HepG2 (cell line): ENCODE measurements at regions not wholly inside any gene's neighbourhood (a gene's known extent, or its start where the extent isn't known, plus 50 kb on each side); places are given as distances from the start of the nearest gene placed in this dataset.

Experiments
- ATAC-seq: fragments of 200-7000 bp; cut with Tn5 transposase; 3 replicates; pipeline ENCODE4 v1.9.1; 2020; ENCODE audit warnings: mild to moderate bottlenecking, moderate library complexity
- BruUV-seq: library from RNA; stranded (reverse); fragments of 400-500 nt; replicated peaks from 2 replicates; lab custom pipeline; 2021; lab: Mats Ljungman, UMichigan
- CTCF ChIA-PET: fragments of 300-600 bp; formaldehyde crosslinking; extraction: SDS; loops from one replicate; lab custom pipeline; 2021; ENCODE audit warnings: low total read pairs, inconsistent platforms, low intra/inter-chr PET ratio; lab: Yijun Ruan, JAX
- POLR2A ChIA-PET: fragments of 350-600 bp; sonication (Branson Sonifier 250); formaldehyde crosslinking; loops from one replicate; lab custom pipeline; 2020; ENCODE audit warnings: antibody characterized with exemption, inconsistent platforms; lab: Yijun Ruan, JAX
- DNase-seq: peaks from one replicate; pipeline ENCODE4 v3.0.0-alpha.2; 2015; ENCODE audit warnings: low spot score
- FAIRE-seq: peaks from 3 replicates; lab custom pipeline; 2011; peaks lifted over from hg19 to GRCh38; lab: Jason Lieb, UNC
- H2AFZ ChIP-seq: one replicate; pipeline ENCODE4 v1.6.1; 2011; ENCODE audit warnings: low read length, inconsistent platforms
- H3K27ac ChIP-seq: fragments of 300-600 bp; 3 replicates; pipeline ENCODE4 v1.8.0; 2011; ENCODE audit warnings: mixed run types, mild to moderate bottlenecking, mixed read lengths, low read length, inconsistent platforms; ENCODE audit not compliant: insufficient read depth; ENCODE audit errors: extremely low read length
- H3K27me3 ChIP-seq, 2 experiments: fragments of 200-600 bp in 1 of 2; 2 replicates in 1 of 2; 3 replicates in 1 of 2; pipeline versions ENCODE4 v1.6.0 to v1.8.0; 2011; ENCODE audit warnings: low read length in 2 of 2, mild to moderate bottlenecking in 2 of 2, moderate library complexity in 2 of 2, inconsistent platforms in 1 of 2; ENCODE audit not compliant: insufficient read depth in 2 of 2, control insufficient read depth in 1 of 2
- H3K36me3 ChIP-seq, 2 experiments: fragments of 200-600 bp in 1 of 2; replicated peaks in 1 of 2; 2 replicates in 1 of 2; 3 replicates in 1 of 2; pipeline versions ENCODE4 v1.5.1 to v1.8.0; 2011; ENCODE audit warnings: low read length in 2 of 2, inconsistent platforms in 1 of 2; ENCODE audit not compliant: insufficient read depth in 2 of 2, control insufficient read depth in 1 of 2
- H3K4me1 ChIP-seq: 2 replicates; pipeline ENCODE4 v1.5.1; 2012; ENCODE audit warnings: low read length, inconsistent platforms; ENCODE audit not compliant: insufficient read depth
- H3K4me2 ChIP-seq: 2 replicates; pipeline ENCODE4 v1.6.0; 2011; ENCODE audit warnings: low read depth, low read length, inconsistent platforms
- H3K4me3 ChIP-seq, 3 experiments: fragments of 200-600 bp in 1 of 3; sonication (generic), shearing (Covaris generic) in 1 of 3; replicated peaks in 1 of 3; 2 replicates each; pipeline ENCODE4 v1.5.1; 2011 to 2016; ENCODE audit warnings: low read length in 3 of 3, inconsistent platforms in 2 of 3, low read depth in 2 of 3, mild to moderate bottlenecking in 2 of 3, control low read depth in 1 of 3, mixed read lengths in 1 of 3; ENCODE audit not compliant: insufficient read depth in 1 of 3
- H3K79me2 ChIP-seq: one replicate; pipeline ENCODE4 v1.6.1; 2011; ENCODE audit warnings: low read length, inconsistent platforms; ENCODE audit not compliant: insufficient read depth
- H3K9ac ChIP-seq: 2 replicates; pipeline ENCODE4 v1.6.0; 2011; ENCODE audit warnings: mild to moderate bottlenecking, low read depth, low read length, inconsistent platforms; ENCODE audit not compliant: insufficient read depth
- H3K9me3 ChIP-seq: 2 replicates; pipeline ENCODE4 v1.5.1; 2012; ENCODE audit warnings: mild to moderate bottlenecking, low read length
- H4K20me1 ChIP-seq: 2 replicates; pipeline ENCODE4 v1.6.0; 2011; ENCODE audit warnings: inconsistent platforms, mild to moderate bottlenecking, low read length, moderate library complexity; ENCODE audit not compliant: insufficient read depth
- CHCHD3 ChIP-seq: sonication (generic); formaldehyde crosslinking; IDR thresholded peaks from 2 replicates; pipeline ENCODE4 v1.8.0; 2022; ENCODE audit warnings: mild to moderate bottlenecking, missing genetic modification reagents, moderate library complexity
- FLYWCH1 ChIP-seq: sonication (generic); formaldehyde crosslinking; IDR thresholded peaks from 2 replicates; pipeline ENCODE4 v1.8.1; 2023; ENCODE audit warnings: mild to moderate bottlenecking, missing genetic modification reagents
- FOXA1 ChIP-seq, 2 experiments: fragments of 450-650 bp in 1 of 2; sonication (generic) in 1 of 2; formaldehyde crosslinking in 1 of 2; IDR thresholded peaks; 2 replicates each; pipeline versions ENCODE4 v1.4.0 to v1.6.1; 2016 to 2020; ENCODE audit warnings: missing genetic modification reagents in 1 of 2
- KDM5A ChIP-seq: fragments of 200-600 bp; sonication (generic); IDR thresholded peaks from 2 replicates; pipeline ENCODE4 v1.7.0; 2018; ENCODE audit warnings: antibody characterized with exemption, mild to moderate bottlenecking, low read length, borderline replicate concordance
- KDM5B ChIP-seq: sonication (generic); formaldehyde crosslinking; IDR thresholded peaks from 2 replicates; pipeline ENCODE4 v1.4.0; 2020; ENCODE audit warnings: missing genetic modification reagents, mild to moderate bottlenecking, borderline replicate concordance
- MTA3 ChIP-seq: sonication (generic); formaldehyde crosslinking; IDR thresholded peaks from 2 replicates; pipeline ENCODE4 v1.4.0; 2020; ENCODE audit warnings: missing genetic modification reagents
- NR1H2 ChIP-seq: sonication (generic); formaldehyde crosslinking; IDR thresholded peaks from 2 replicates; pipeline ENCODE4 v1.8.1; 2022; ENCODE audit warnings: low read depth, missing genetic modification reagents, borderline replicate concordance
- NRL ChIP-seq: sonication (generic); formaldehyde crosslinking; IDR thresholded peaks from 2 replicates; pipeline ENCODE4 v1.5.0; 2020; ENCODE audit warnings: missing genetic modification reagents, mild to moderate bottlenecking, moderate library complexity, borderline replicate concordance
- RCOR2 ChIP-seq: IDR thresholded peaks from 2 replicates; pipeline ENCODE4 v1.6.1; 2016; ENCODE audit warnings: missing biosample characterization, missing genetic modification reagents
- SNAPC4 ChIP-seq: sonication (generic); formaldehyde crosslinking; IDR thresholded peaks from 2 replicates; pipeline ENCODE4 v1.4.0; 2020; ENCODE audit warnings: mild to moderate bottlenecking, missing genetic modification reagents
- ZNF205 ChIP-seq: IDR thresholded peaks from 2 replicates; pipeline ENCODE4 v1.6.1; 2018; ENCODE audit warnings: missing biosample characterization, missing genetic modification reagents
- WGBS: methylation state at CpG from one replicate; pipeline ENCODE4 v1.1.6; 2017; ENCODE audit warnings: low lambda C conversion rate; 5-methylcytosine and 5-hydroxymethylcytosine counted together
- in situ Hi-C: cut with HindIII; loops from 2 replicates; pipeline ENCODE4 v1.10.0; 2017; ENCODE audit warnings: low pct_unique_long_range_greater_than_20kb; ENCODE audit not compliant: extremely low pct_ligation_motif_present
- intact Hi-C: fragments of 100-400 bp; cut with micrococcal nuclease; formaldehyde crosslinking; loops from one replicate; pipeline ENCODE4 v1.10.0; 2022; ENCODE audit not compliant: unreplicated experiment

DNA sequence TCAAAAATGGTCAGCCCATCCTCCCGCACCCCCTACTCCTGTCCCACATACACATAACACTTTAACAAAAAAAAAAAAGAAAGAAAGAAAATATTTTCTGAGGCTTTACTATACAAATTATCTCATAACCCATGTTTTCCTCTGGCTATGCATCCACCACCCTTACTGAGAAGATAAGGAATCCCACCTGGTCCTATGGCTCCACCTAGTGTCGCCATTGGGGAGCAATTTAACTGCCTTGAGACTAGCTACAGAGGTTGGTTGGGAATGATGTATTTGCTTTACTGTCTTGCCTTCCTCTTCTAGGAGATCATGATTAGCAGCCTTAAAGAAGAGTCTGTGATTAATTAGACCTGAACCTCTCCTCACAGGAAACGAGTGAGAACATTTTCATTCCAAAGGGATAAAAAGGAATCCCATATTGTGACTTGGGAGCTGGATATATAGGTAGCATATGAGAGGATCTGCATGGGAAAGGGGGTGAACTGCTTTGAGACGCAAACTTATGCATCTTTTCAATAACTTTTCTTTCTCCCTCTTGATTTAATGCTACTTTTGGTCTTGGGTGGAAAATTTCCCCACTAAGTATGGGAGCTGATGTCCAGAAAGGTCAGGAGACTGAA is 77.7 kb upstream of the SELENOP start (continued):
- TF ChIP-seq SNAPC4 (CRISPR knock-in tag), result no peak
- 0 out of 2 replicates have a peak, but pooled peaks have one; percentile 36 for TF ChIP-seq ZNF205 (CRISPR knock-in tag)
- peak; percentile 40; the same call in 1 of the 2 replicates for TF ChIP-seq KDM5A
- 0 out of 2 replicates have a peak, but pooled peaks have one; percentile 42 for TF ChIP-seq FLYWCH1 (CRISPR knock-in tag)
- no peak for TF ChIP-seq CHCHD3 (CRISPR knock-in tag)

- H3K4me2 ChIP-seq, result no peak overlapping the region
- H3K36me3 ChIP-seq, result no peaks in the 10 kb centered on the region
- DNase-seq (no peak), ATAC-seq (peak; percentile 23; the same call in 1 of the 3 replicates), FAIRE-seq (no peak)
- intact Hi-C loops, result loop anchor here (1.0 to 10.0 kb wide), 4 partner anchors 80 to 374 kb away; no protein-coding TSS in a partner anchor
- H3K27ac ChIP-seq, result no peak overlapping the region
- no peaks in the 10 kb centered on the region for H4K20me1 ChIP-seq
- BruUV-seq, result no TSS peak
- no peaks in the 10 kb centered on the region for H3K9me3 ChIP-seq
- no peaks in the 10 kb centered on the region for H3K27me3 ChIP-seq
- no peak overlapping the region for H2AFZ ChIP-seq
- H3K79me2 ChIP-seq, result peaks cover 30% of the 10 kb centered on the region
- no peak overlapping the region for H3K4me3 ChIP-seq
- no peak overlapping the region for H3K9ac ChIP-seq
- TF ChIP-seq RCOR2 (CRISPR knock-in tag) (no peak), NRL (no peak), NR1H2 (CRISPR knock-in tag) (no peak), MTA3 (no peak), FOXA1 (IDR thresholded peaks at IDR 0.05) (no peak), FOXA1 (CRISPR knock-in tag; IDR thresholded peaks at IDR 0.05) (no peak), KDM5B (CRISPR knock-in tag) (no peak)
- peaks cover 56% of the 10 kb centered on the region for H3K4me1 ChIP-seq
- WGBS, result 71% methylated on average over 7 of the region's 7 CpGs
- CTCF ChIA-PET, result interaction anchor here (0.8 to 2.0 kb wide), 5 partner anchors 81 to 306 kb away, joined by 3 to 10 read pairs (median 3); no protein-coding TSS in a partner anchor
- in situ Hi-C loops, result loop anchor here (10.0 kb wide), 1 partner anchor 84 kb away; no protein-coding TSS in a partner anchor
- POLR2A ChIA-PET, result interaction anchor here (0.9 to 2.2 kb wide), 7 partner anchors 8 to 88 kb away, joined by 3 to 14 read pairs (median 6); partner anchors contain the start of gene SELENOP
These were observed 77.1 kb upstream of the SELENOP start for GRCh38 chr5:42888771-42889170.
